GM23338 (cell line): ENCODE measurements at regions not wholly inside any gene's neighbourhood (a gene's known extent, or its start where the extent isn't known, plus 50 kb on each side); places are given as distances from the start of the nearest gene placed in this dataset.
"Not testable (repeated sequence)": the region's sequence is repeated elsewhere in the genome, so short reads cannot be mapped to it uniquely, and the experiment has no call there.

Experiments
- CTCF ChIP-seq, 2 experiments: fragments of 200-600 bp in 1 of 2; sonication (generic) in 1 of 2; conservative IDR thresholded peaks; 2 replicates each; pipeline versions ENCODE4 v1.5.1 to v1.6.1; 2016 to 2017; ENCODE audit warnings: antibody characterized with exemption in 2 of 2, low read depth in 2 of 2, mild to moderate bottlenecking in 2 of 2, moderate library complexity in 1 of 2
- EZH2 ChIP-seq: fragments of 200-600 bp; sonication (generic); IDR thresholded peaks from one replicate; pipeline ENCODE4 v1.8.0; 2017; ENCODE audit warnings: antibody characterized with exemption, mild to moderate bottlenecking, low read depth; ENCODE audit not compliant: unreplicated experiment
- EZH2phosphoT487 ChIP-seq: fragments of 200-600 bp; sonication (generic); IDR thresholded peaks from one replicate; pipeline ENCODE4 v1.8.1; 2018; ENCODE audit warnings: antibody characterized with exemption; ENCODE audit not compliant: unreplicated experiment
- JUNB ChIP-seq: IDR thresholded peaks from one replicate; pipeline ENCODE4 v1.6.1; 2016; ENCODE audit warnings: antibody characterized with exemption; ENCODE audit not compliant: unreplicated experiment
- NANOG ChIP-seq: IDR thresholded peaks from 2 replicates; pipeline ENCODE4 v1.6.1; 2016; ENCODE audit warnings: antibody characterized with exemption, borderline replicate concordance
- REST ChIP-seq: IDR thresholded peaks from one replicate; pipeline ENCODE4 v1.6.1; 2018; ENCODE audit warnings: antibody characterized with exemption; ENCODE audit not compliant: unreplicated experiment

- not testable (repeated sequence) for TF ChIP-seq EZH2; JUNB; CTCF (conservative IDR thresholded peaks at IDR 0.05; ENCODE audit: low read depth in 2 of 2); EZH2phosphoT487; REST; NANOG
Observed at GRCh38 chr22:23454345-23454744, 125.7 kb downstream of the IGLL1 start.
